Neural progenitor cell (in vitro differentiated cells): ENCODE measurements at regions not wholly inside any gene's neighbourhood (a gene's known extent, or its start where the extent isn't known, plus 50 kb on each side); places are given as distances from the start of the nearest gene placed in this dataset.

ENCODE experiments used
- DNase-seq: peaks from one replicate; pipeline ENCODE4 v3.0.0-alpha.2; 2016; ENCODE audit warnings: low spot score
- H2AFZ ChIP-seq: fragments of 200-600 bp; sonication (generic); replicated peaks from 2 replicates; pipeline ENCODE4 v1.6.1; 2016; ENCODE audit warnings: antibody characterized with exemption
- H3F3A ChIP-seq: fragments of 200-600 bp; sonication (generic); 2 replicates; pipeline ENCODE4 v1.6.1; 2016; ENCODE audit warnings: antibody characterized with exemption, low read depth
- H3K27ac ChIP-seq: fragments of 200-600 bp; sonication (generic); 2 replicates; pipeline ENCODE4 v1.5.1; 2016; ENCODE audit warnings: mild to moderate bottlenecking
- H3K27me3 ChIP-seq: fragments of 200-600 bp; sonication (generic); 2 replicates; pipeline ENCODE4 v1.6.1; 2016; ENCODE audit warnings: mild to moderate bottlenecking, moderate library complexity
- H3K36me3 ChIP-seq: fragments of 200-600 bp; sonication (generic); 2 replicates; pipeline ENCODE4 v1.5.1; 2016
- H3K4me1 ChIP-seq: fragments of 200-600 bp; sonication (generic); 2 replicates; pipeline ENCODE4 v1.6.1; 2016; ENCODE audit warnings: mixed run types
- H3K4me2 ChIP-seq: fragments of 200-600 bp; sonication (generic); 2 replicates; pipeline ENCODE4 v1.6.1; 2016
- H3K4me3 ChIP-seq: fragments of 200-600 bp; sonication (generic); 2 replicates; pipeline ENCODE4 v1.5.1; 2016
- H3K79me2 ChIP-seq: fragments of 200-600 bp; sonication (generic); 2 replicates; pipeline ENCODE4 v1.6.1; 2016; ENCODE audit warnings: low read depth
- H3K9ac ChIP-seq: fragments of 200-600 bp; sonication (generic); 2 replicates; pipeline ENCODE4 v1.6.1; 2016
- H3K9me3 ChIP-seq: fragments of 200-600 bp; sonication (generic); 2 replicates; pipeline ENCODE4 v1.5.1; 2016; ENCODE audit warnings: low read depth
- H4K20me1 ChIP-seq: fragments of 200-600 bp; sonication (generic); 2 replicates; pipeline ENCODE4 v1.6.1; 2016; ENCODE audit warnings: low read depth
- H3K27ac Mint-ChIP-seq: 3 replicates; pipeline ENCODE4 v1.8.0; 2021; ENCODE audit warnings: mixed read lengths
- H3K27me3 Mint-ChIP-seq: 2 replicates; pipeline ENCODE4 v1.8.0; 2022; ENCODE audit warnings: low read depth, mild to moderate bottlenecking, inconsistent platforms, moderate library complexity, mixed read lengths; ENCODE audit not compliant: insufficient read depth
- H3K36me3 Mint-ChIP-seq: 3 replicates; pipeline ENCODE4 v1.8.0; 2021; ENCODE audit warnings: mixed read lengths
- H3K4me1 Mint-ChIP-seq: 3 replicates; pipeline ENCODE4 v1.8.0; 2021; ENCODE audit warnings: mixed read lengths
- H3K4me3 Mint-ChIP-seq: 3 replicates; pipeline ENCODE4 v1.8.0; 2021; ENCODE audit warnings: mild to moderate bottlenecking, moderate library complexity, mixed read lengths
- H3K9me3 Mint-ChIP-seq: 3 replicates; pipeline ENCODE4 v1.8.0; 2020; ENCODE audit warnings: mixed read lengths
- CTCF ChIP-seq: fragments of 200-600 bp; sonication (generic); IDR thresholded peaks from 2 replicates; pipeline ENCODE4 v1.5.1; 2017; ENCODE audit warnings: antibody characterized with exemption, mild to moderate bottlenecking
- EZH2 ChIP-seq: fragments of 200-600 bp; sonication (generic); IDR thresholded peaks from 2 replicates; pipeline ENCODE4 v1.6.1; 2017; ENCODE audit warnings: antibody characterized with exemption, mild to moderate bottlenecking, moderate library complexity
- EZH2phosphoT487 ChIP-seq: fragments of 200-600 bp; sonication (generic); IDR thresholded peaks from 2 replicates; pipeline ENCODE4 v1.6.1; 2017; ENCODE audit warnings: antibody characterized with exemption

- H3K27me3 Mint-ChIP-seq: peaks cover 5% of the 10 kb centered on the region
- TF ChIP-seq CTCF (no peak), EZH2 (no peak), EZH2phosphoT487 (no peak)
- H3K36me3 Mint-ChIP-seq: no peaks in the 10 kb centered on the region
- Histone ChIP-seq H3K36me3 (no peaks in the 10 kb centered on the region), H3K9me3 (no peaks in the 10 kb centered on the region), H3K9ac (no peak overlapping the region), H4K20me1 (no peaks in the 10 kb centered on the region), H3K4me3 (no peak overlapping the region), H3K27me3 (no peaks in the 10 kb centered on the region), H3F3A (no peaks in the 10 kb centered on the region), H3K27ac (no peak overlapping the region), H3K79me2 (no peaks in the 10 kb centered on the region), H3K4me1 (peaks cover 4% of the 10 kb centered on the region), H3K4me2 (no peak overlapping the region), H2AFZ (no peak overlapping the region)
- H3K4me3 Mint-ChIP-seq: no peak overlapping the region
- no peak for DNase-seq
- H3K9me3 Mint-ChIP-seq: no peaks in the 10 kb centered on the region
- H3K4me1 Mint-ChIP-seq: peaks cover 5% of the 10 kb centered on the region
- H3K27ac Mint-ChIP-seq: no peak overlapping the region
Measured at GRCh38 chr2:125721072-125721721, 934.8 kb upstream of the GYPC start.

- Histone ChIP-seq H3F3A (no peaks in the 10 kb centered on the region), H3K36me3 (no peaks in the 10 kb centered on the region), H3K79me2 (no peaks in the 10 kb centered on the region), H3K4me3 (no peak overlapping the region), H3K4me2 (no peak overlapping the region), H2AFZ (no peak overlapping the region), H3K4me1 (no peaks in the 10 kb centered on the region), H3K27ac (no peak overlapping the region), H4K20me1 (no peaks in the 10 kb centered on the region), H3K9ac (no peak overlapping the region), H3K9me3 (no peaks in the 10 kb centered on the region), H3K27me3 (no peaks in the 10 kb centered on the region)
- Mint-ChIP-seq H3K27me3 (no peaks in the 10 kb centered on the region), H3K9me3 (peaks cover 7% of the 10 kb centered on the region), H3K27ac (no peak overlapping the region), H3K4me1 (no peaks in the 10 kb centered on the region), H3K4me3 (no peak overlapping the region), H3K36me3 (no peaks in the 10 kb centered on the region)
- DNase-seq: no peak
- no peak for TF ChIP-seq CTCF
- TF ChIP-seq EZH2phosphoT487: no peak
- no peak for TF ChIP-seq EZH2
Measured at GRCh38 chr2:125730921-125731320, 925.0 kb upstream of the GYPC start.

GRCh38 chr2:125736306-125736705 is 919.7 kb upstream of the GYPC start:
- no peak overlapping the region for H3K4me2 ChIP-seq

More at GRCh38 chr2:125736306-125736705, 919.7 kb upstream of the GYPC start:
- Histone ChIP-seq H3K79me2 (no peaks in the 10 kb centered on the region), H3K27ac (no peak overlapping the region), H3K4me3 (no peak overlapping the region), H3K9ac (no peak overlapping the region), H4K20me1 (no peaks in the 10 kb centered on the region), H3F3A (no peaks in the 10 kb centered on the region), H2AFZ (no peak overlapping the region), H3K9me3 (no peaks in the 10 kb centered on the region), H3K27me3 (no peaks in the 10 kb centered on the region), H3K36me3 (no peaks in the 10 kb centered on the region), H3K4me1 (no peaks in the 10 kb centered on the region)
- H3K4me1 Mint-ChIP-seq: no peaks in the 10 kb centered on the region
- peaks cover 2% of the 10 kb centered on the region for H3K27me3 Mint-ChIP-seq
- H3K27ac Mint-ChIP-seq: no peak overlapping the region
- no peak overlapping the region for H3K4me3 Mint-ChIP-seq
- H3K9me3 Mint-ChIP-seq: peaks cover 31% of the 10 kb centered on the region
- no peaks in the 10 kb centered on the region for H3K36me3 Mint-ChIP-seq
- no peak for DNase-seq
- no peak for TF ChIP-seq EZH2
- no peak for TF ChIP-seq EZH2phosphoT487
- no peak for TF ChIP-seq CTCF
